GM10266 (cell line): ENCODE measurements at regions not wholly inside any gene's neighbourhood (a gene's known extent, or its start where the extent isn't known, plus 50 kb on each side); places are given as distances from the start of the nearest gene placed in this dataset.

Experiments used
- DNase-seq: peaks from one replicate; pipeline ENCODE4 v3.0.0; 2012; ENCODE audit errors: extremely low spot score
- TF ChIP-seq, protein P1 (sequence below): IDR thresholded peaks from 2 replicates; pipeline ENCODE4 v1.5.1; 2012; ENCODE audit warnings: mild to moderate bottlenecking, low read depth; ENCODE audit not compliant: control insufficient read depth, insufficient read depth; ENCODE audit errors: missing control alignments

GRCh38 chr7:113810080-113810744, 108.6 kb downstream of the PPP1R3A start:
- TF ChIP-seq, protein P1, sequence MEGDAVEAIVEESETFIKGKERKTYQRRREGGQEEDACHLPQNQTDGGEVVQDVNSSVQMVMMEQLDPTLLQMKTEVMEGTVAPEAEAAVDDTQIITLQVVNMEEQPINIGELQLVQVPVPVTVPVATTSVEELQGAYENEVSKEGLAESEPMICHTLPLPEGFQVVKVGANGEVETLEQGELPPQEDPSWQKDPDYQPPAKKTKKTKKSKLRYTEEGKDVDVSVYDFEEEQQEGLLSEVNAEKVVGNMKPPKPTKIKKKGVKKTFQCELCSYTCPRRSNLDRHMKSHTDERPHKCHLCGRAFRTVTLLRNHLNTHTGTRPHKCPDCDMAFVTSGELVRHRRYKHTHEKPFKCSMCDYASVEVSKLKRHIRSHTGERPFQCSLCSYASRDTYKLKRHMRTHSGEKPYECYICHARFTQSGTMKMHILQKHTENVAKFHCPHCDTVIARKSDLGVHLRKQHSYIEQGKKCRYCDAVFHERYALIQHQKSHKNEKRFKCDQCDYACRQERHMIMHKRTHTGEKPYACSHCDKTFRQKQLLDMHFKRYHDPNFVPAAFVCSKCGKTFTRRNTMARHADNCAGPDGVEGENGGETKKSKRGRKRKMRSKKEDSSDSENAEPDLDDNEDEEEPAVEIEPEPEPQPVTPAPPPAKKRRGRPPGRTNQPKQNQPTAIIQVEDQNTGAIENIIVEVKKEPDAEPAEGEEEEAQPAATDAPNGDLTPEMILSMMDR = no peak
- DNase-seq = no peak

DNA sequence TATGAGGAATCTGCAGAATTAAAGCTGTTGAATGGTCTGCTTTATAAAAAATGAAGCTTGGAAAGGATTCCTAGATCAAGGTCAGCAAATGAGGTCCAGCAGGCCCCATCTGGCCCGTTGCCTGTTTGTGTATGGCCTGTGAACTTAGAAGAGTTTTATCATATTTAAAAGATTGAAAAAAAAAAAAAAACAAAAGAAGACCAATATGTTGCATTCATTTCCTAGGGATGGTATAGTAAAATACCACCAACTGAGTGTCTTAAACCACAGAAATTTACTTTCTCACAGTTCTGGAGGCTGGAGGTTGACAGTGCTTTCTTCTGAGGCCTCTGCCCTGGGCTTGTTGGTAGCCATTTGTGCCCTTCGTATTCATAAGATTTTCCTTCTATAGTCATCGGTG, 109.2 kb downstream of the PPP1R3A start:
- no peak for DNase-seq
- TF ChIP-seq, protein P1 = no peak

- TF ChIP-seq, protein P1 = no peak
Measured at GRCh38 chr7:113806633-113807327, 112.0 kb downstream of the PPP1R3A start.

DNA sequence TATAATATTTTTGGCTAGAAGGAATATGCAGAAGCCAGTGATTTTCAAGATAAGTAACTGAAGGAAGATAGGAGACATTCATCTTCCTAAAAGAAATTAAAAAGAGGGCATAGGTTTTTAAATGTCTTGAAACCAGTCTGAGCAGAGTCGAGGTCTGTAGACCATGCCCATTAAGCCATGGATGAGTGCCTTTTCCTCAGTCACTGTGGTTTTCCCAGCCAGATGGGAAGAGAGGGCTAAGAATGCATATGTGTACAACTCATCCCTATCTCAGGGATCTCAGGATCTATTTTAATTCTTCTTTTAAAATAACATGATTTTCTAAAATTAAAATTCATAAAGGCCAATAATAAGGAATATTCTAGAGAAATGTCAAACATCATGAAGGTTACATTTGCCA, 112.8 kb downstream of the PPP1R3A start:
- DNase-seq = no peak
- TF ChIP-seq, protein P1 = no peak

More at GRCh38 chr7:113806633-113807327, 112.0 kb downstream of the PPP1R3A start:
- no peak for DNase-seq

DNA sequence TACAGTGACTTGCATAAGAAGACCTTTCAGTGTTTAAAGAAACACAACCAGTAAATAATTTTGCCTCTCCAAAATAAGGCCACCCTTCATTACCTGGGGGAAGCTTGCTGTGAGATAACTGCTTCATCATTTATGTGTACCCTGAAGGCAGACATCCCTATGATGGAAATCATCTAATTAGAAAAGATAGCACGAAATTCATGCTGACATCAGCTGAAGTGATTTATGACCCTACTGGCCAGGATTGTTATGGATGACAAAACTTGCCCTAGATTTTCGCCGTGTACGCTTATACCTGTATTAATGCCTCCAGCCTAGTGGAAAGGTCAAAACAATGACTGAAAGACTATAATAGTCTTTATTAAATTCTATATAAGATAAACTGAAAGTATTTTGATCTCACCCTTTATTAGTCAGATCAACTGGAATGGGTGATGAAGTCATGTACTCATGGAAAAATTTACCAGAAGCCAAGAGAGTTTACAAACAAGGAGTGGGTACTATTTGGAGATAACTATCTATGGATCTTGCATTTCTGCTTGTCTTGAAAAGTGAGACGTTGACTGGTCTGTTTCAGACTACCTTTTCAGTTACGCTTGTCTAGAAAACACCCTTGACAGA, 114.2 kb downstream of the PPP1R3A start:
- no peak for DNase-seq
- TF ChIP-seq, protein P1 = no peak

GRCh38 chr7:113801751-113802150, 117.1 kb downstream of the PPP1R3A start:
- TF ChIP-seq, protein P1 = no peak

DNA sequence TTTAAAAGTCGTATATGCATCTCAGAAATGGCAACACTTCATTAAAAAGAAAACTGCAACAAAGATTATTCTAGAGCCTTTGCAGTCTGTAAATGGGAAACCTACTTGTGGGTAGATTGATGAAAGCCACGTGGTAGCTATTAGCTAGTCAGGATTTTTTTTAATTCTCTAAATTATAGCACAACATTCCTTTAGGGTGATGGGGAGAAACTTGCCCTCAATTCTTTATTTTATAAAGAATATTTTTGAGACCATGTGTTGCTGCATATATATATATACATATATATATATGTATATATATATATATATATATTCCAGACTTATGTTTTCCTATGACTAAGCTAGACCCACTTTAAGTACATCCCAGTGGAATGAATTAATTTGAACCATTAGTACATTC, 118.0 kb downstream of the PPP1R3A start:
- DNase-seq = no peak
- TF ChIP-seq, protein P1 = no peak

More at GRCh38 chr7:113801751-113802150, 117.1 kb downstream of the PPP1R3A start:
- DNase-seq = no peak
